Kidney glomerular epithelial cell (primary cell): ENCODE measurements at regions not wholly inside any gene's neighbourhood (a gene's known extent, or its start where the extent isn't known, plus 50 kb on each side); places are given as distances from the start of the nearest gene placed in this dataset.

ENCODE experiments used
- DNase-seq: peaks from one replicate; lab custom pipeline; 2025; lab: John Stamatoyannopoulos, UW

GRCh38 chr18:38115201-38115600 lies 549.6 kb upstream of the CELF4 start:
- peak; percentile 65 for DNase-seq

- no peak for DNase-seq
Measured at GRCh38 chr18:38087538-38087937, 521.9 kb upstream of the CELF4 start.

GRCh38 chr18:38081516-38081915 lies 515.9 kb upstream of the CELF4 start:
- DNase-seq, result no peak

GRCh38 chr18:38077229-38077628 lies 511.6 kb upstream of the CELF4 start:
- no peak for DNase-seq

GRCh38 chr18:38076346-38077070 lies 510.9 kb upstream of the CELF4 start:
- DNase-seq, result no peak

- no peak for DNase-seq
Measured at GRCh38 chr18:38074298-38074876, 508.8 kb upstream of the CELF4 start.

GRCh38 chr18:38067821-38068220 lies 502.2 kb upstream of the CELF4 start:
- DNase-seq, result no peak

- DNase-seq, result no peak
Measured at GRCh38 chr18:38067086-38067485, 501.5 kb upstream of the CELF4 start.

- no peak for DNase-seq
Measured at GRCh38 chr18:38052879-38053590, 487.4 kb upstream of the CELF4 start.

GRCh38 chr18:38047820-38048219 lies 482.2 kb upstream of the CELF4 start:
- no peak for DNase-seq

- no peak for DNase-seq
Measured at GRCh38 chr18:38046651-38047050, 481.1 kb upstream of the CELF4 start.

GRCh38 chr18:38045845-38046244 lies 480.2 kb upstream of the CELF4 start:
- no peak for DNase-seq

- no peak for DNase-seq
Measured at GRCh38 chr18:38042211-38042890, 476.8 kb upstream of the CELF4 start.

GRCh38 chr18:38038242-38038641 lies 472.6 kb upstream of the CELF4 start:
- DNase-seq, result no peak

- no peak for DNase-seq
Measured at GRCh38 chr18:38035193-38035592, 469.6 kb upstream of the CELF4 start.

GRCh38 chr18:38033282-38033681 lies 467.7 kb upstream of the CELF4 start:
- DNase-seq, result peak; percentile 31

GRCh38 chr18:38032516-38032915 lies 466.9 kb upstream of the CELF4 start:
- no peak for DNase-seq

- DNase-seq, result no peak
Measured at GRCh38 chr18:38028946-38029345, 463.3 kb upstream of the CELF4 start.

GRCh38 chr18:38025433-38026038 lies 459.9 kb upstream of the CELF4 start:
- DNase-seq, result peak; percentile 86

GRCh38 chr18:38023871-38024270 lies 458.3 kb upstream of the CELF4 start:
- peak; percentile 21 for DNase-seq

- no peak for DNase-seq
Measured at GRCh38 chr18:38022234-38022633, 456.6 kb upstream of the CELF4 start.

- no peak for DNase-seq
Measured at GRCh38 chr18:38019292-38019691, 453.7 kb upstream of the CELF4 start.
